GM12865 (cell line): ENCODE measurements at regions not wholly inside any gene's neighbourhood (a gene's known extent, or its start where the extent isn't known, plus 50 kb on each side); places are given as distances from the start of the nearest gene placed in this dataset.
A peak's percentile ranks its signal among the peaks of the same experiment; 100 is the strongest.

Source experiments
- DNase-seq: peaks from one replicate; pipeline ENCODE4 v3.0.0; 2010; ENCODE audit warnings: low read depth
- H3K4me3 ChIP-seq: 2 replicates; pipeline ENCODE4 v1.5.1; 2011; ENCODE audit warnings: mild to moderate bottlenecking, low read depth, low read length, control low read depth
- TF ChIP-seq, protein P1 (sequence below): IDR thresholded peaks from 2 replicates; pipeline ENCODE4 v1.5.1; 2011; ENCODE audit warnings: low read length, control low read depth, low read depth, inconsistent platforms; ENCODE audit not compliant: insufficient read depth; ENCODE audit errors: missing control alignments

DNA sequence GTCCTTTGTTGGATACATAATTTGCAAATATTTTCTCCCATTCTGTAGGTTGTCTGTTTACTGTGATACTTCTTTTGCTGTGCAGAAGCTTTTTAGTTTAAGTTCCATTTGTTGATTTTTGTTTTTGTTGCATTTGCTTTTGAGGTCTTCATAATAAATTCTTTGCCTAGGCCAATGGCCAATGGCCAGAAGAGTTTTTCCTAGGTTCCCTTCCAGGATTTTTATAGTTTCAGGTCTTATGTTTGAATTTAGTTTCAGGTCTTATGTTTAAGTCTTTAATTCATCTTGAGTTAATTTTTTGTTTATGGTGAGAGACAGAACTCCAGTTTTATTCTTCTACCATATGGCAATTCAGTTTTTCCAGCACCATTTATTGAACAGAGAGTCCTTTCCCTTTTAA is 90.1 kb upstream of the GOT2 start:
- DNase-seq, result no peak
- TF ChIP-seq, protein P1, sequence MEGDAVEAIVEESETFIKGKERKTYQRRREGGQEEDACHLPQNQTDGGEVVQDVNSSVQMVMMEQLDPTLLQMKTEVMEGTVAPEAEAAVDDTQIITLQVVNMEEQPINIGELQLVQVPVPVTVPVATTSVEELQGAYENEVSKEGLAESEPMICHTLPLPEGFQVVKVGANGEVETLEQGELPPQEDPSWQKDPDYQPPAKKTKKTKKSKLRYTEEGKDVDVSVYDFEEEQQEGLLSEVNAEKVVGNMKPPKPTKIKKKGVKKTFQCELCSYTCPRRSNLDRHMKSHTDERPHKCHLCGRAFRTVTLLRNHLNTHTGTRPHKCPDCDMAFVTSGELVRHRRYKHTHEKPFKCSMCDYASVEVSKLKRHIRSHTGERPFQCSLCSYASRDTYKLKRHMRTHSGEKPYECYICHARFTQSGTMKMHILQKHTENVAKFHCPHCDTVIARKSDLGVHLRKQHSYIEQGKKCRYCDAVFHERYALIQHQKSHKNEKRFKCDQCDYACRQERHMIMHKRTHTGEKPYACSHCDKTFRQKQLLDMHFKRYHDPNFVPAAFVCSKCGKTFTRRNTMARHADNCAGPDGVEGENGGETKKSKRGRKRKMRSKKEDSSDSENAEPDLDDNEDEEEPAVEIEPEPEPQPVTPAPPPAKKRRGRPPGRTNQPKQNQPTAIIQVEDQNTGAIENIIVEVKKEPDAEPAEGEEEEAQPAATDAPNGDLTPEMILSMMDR, result no peak
- H3K4me3 ChIP-seq, result no peak overlapping the region

DNA sequence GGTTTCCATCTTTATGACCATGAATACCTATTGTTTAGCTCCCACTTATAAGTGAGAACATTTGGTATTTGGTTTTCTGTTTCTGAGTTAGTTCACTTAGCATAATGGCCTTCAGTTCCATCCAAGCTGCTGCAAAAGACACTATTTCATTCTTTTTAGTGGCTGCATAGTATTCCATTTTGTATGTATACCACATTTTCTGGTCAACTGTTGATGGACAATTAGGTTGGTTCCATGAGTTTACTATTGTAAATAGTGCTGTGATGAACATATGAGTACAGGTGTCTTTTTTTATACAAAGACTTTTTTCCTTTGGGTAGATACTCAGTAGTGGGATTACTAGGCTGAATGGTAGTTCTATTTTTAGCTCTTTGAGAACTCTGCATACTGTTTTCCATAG is 87.8 kb upstream of the GOT2 start:
- TF ChIP-seq, protein P1, result no peak
- H3K4me3 ChIP-seq, result no peak overlapping the region
- no peak for DNase-seq

DNA sequence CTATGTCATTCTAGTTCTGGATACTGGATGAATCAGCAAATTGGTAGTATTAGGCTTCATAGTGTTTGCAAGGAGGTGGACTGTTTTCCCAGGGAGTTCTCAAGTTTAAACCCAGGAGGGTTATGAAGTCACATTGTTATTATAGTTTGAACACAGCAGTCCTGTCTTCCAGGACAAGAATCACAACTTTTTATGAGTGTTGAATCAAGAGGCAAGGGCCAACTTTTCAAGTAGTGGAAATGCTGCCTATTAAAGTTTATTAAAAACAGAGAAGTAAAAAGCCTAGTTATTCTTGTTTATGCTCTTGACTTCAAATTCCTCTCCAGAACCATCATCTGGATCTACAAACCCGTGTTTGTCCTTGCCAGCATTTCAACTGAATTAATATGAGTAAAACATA is 86.3 kb upstream of the GOT2 start:
- no peak overlapping the region for H3K4me3 ChIP-seq
- DNase-seq, result no peak
- TF ChIP-seq, protein P1, result no peak

DNA sequence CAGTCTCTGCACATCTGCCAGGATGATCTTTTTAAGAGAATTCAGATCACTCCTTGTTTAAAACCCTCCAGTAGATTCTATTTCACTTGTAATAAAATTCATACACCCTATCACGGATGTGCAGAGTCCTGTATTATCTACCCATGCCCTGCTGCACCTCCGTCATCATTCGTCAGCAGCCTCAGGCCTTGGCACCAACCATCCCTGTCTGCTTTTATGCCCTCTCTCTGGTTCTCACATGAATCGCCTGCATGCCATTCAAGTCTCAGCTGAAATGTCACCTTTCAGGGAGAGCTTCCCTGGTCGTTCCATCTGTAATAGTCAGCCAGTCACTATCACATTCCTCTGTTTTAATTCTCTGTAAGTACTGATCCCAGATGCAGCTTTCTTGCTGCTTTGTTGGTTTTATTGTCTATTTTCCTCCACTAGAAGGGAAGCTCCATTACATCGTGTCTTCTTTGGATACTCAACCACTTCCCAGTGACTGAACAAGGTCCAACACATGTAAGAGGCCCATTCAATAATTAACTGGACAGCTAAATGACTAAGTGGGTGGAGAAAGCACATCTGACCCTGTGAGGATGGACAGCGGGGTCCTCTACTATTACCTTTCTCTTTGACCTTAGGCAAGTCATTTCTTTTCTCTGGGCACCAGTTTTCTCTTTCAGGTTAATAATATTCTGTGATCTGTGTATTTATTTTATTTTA is 81.2 kb upstream of the GOT2 start:
- H3K4me3 ChIP-seq, result no peak overlapping the region
- no peak for DNase-seq
- TF ChIP-seq, protein P1, result no peak

DNA sequence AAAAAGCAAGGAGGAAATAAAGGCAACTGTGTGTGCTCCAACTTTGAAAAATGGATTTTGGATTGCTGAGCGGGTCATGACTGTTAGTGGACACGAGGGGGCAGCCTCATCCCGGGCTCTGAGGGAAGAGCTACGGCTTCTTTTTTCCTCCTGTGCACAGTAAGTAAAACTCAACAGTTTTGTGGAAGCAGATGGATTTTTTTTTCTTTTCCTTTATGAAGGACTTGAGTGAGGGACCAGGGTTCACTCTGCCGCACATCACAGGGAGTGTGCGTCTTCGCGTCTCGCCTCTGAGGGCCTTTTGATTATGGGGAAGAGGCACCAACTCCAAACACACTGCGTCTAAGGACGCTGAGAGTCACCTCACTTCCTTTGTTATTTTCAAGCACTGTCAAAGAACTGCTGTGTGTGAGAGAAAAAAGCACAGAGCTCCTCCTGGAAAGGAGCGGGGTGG is 80.3 kb upstream of the GOT2 start:
- TF ChIP-seq, protein P1, result peak; percentile 85
- no peak overlapping the region for H3K4me3 ChIP-seq
- peak; percentile 47 for DNase-seq

DNA sequence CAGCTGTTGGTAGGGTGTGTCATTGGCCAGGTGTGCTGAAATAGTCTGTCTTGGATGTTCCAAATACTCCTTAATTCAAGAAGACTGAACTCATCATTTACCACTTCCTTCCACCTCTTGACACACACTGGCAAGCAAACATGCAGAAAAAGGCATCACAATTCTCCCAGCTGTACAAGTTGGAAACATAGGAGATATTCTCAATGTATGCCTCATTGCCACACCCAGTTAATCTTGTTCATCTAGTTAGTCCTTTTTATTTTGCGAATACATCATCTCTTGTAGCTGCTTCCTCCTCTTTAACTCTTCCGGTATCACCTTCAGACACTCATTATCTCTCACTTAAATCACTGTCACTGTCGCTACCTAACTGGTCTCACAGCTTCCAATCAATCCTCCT is 75.1 kb upstream of the GOT2 start:
- H3K4me3 ChIP-seq, result no peak overlapping the region
- TF ChIP-seq, protein P1, result no peak
- DNase-seq, result no peak

DNA sequence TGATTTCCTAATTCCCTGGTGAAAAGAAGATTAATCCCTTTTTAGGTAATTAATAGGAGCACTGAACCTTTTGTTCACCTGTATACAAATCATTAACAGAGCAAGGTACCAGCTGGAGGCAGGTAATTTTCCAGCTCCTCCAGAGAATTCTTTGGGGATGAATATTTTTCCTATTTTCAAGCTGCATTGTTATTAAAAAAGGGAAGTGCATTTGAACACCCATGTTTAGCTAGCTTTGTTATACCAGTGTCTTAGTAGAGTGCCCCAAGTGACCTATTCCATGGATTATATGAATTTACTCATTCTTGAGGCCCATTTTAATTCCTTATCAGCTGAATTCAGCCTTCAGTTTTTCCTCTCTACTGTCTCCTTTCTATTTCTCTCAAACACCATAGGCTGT is 73.2 kb upstream of the GOT2 start:
- TF ChIP-seq, protein P1, result no peak
- H3K4me3 ChIP-seq, result no peak overlapping the region
- DNase-seq, result no peak
